ENCODE measurements at regions not wholly inside any gene's neighbourhood (a gene's known extent, or its start where the extent isn't known, plus 50 kb on each side); places are given as distances from the start of the nearest gene placed in this dataset.
"Not testable (repeated sequence)": the region's sequence is repeated elsewhere in the genome, so short reads cannot be mapped to it uniquely, and the experiment has no call there.

DNA sequence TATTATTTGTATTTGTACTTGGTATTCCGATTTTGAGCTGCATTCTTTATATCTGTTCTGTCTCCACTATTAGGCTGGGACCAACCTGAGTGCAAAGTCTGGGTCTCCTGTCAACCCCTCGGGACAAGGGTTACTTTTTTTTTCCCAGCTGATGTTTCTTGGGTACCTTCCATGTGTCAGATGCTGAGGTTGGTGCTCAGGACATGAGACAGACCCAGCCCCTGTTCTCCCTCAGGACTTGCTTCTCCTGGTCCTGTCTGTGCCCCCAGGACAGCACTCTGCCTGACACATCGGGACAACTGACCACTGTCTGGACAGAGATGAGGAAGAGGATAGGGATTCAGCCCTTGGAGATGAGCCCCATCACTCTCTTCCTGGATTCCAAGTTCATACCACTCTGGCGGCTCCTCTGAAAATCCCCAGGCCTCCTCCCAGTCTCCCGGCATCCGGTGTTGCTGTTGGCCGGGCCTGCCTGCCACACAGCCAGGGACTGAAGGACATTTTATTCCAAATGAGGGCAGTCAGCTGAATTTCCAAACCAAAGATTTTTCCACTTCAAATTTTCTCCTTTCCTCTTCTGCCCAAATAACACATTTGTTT, 55.6 kb upstream of the FMOD start:
- DNase-seq (ENCODE audit: extremely low read depth, low read depth): no peak
- no peak overlapping the region for H3K4me3 ChIP-seq (replicated peaks; ENCODE audit: low read depth, low read length)
- no peak for TF ChIP-seq CTCF (IDR thresholded peaks at IDR 0.05; ENCODE audit: low read depth, low read length, missing control alignments)

DNA sequence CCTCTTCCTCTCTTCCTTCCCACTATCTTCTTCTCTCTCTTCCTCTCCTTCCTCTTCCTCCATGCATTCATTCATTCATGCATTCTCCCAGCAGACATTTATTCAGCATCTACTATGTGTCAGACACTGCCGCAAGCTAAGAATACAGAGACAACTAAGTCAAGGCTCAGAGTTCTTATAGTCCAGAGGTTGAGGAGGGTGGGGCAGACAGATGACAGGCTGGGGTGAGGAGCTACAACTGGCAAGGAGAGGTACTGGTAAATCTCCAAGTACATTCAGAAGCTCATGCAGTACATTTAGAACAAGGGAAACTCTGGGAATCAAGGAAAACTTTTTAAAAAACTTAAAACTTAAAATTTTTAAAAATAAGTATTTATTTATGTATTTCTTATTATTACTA, 56.4 kb upstream of the FMOD start:
- H3K4me3 ChIP-seq (replicated peaks; ENCODE audit: low read depth, low read length): no peak overlapping the region
- TF ChIP-seq CTCF (IDR thresholded peaks at IDR 0.05; ENCODE audit: low read depth, low read length, missing control alignments): no peak
- no peak for DNase-seq (ENCODE audit: extremely low read depth, low read depth)

DNA sequence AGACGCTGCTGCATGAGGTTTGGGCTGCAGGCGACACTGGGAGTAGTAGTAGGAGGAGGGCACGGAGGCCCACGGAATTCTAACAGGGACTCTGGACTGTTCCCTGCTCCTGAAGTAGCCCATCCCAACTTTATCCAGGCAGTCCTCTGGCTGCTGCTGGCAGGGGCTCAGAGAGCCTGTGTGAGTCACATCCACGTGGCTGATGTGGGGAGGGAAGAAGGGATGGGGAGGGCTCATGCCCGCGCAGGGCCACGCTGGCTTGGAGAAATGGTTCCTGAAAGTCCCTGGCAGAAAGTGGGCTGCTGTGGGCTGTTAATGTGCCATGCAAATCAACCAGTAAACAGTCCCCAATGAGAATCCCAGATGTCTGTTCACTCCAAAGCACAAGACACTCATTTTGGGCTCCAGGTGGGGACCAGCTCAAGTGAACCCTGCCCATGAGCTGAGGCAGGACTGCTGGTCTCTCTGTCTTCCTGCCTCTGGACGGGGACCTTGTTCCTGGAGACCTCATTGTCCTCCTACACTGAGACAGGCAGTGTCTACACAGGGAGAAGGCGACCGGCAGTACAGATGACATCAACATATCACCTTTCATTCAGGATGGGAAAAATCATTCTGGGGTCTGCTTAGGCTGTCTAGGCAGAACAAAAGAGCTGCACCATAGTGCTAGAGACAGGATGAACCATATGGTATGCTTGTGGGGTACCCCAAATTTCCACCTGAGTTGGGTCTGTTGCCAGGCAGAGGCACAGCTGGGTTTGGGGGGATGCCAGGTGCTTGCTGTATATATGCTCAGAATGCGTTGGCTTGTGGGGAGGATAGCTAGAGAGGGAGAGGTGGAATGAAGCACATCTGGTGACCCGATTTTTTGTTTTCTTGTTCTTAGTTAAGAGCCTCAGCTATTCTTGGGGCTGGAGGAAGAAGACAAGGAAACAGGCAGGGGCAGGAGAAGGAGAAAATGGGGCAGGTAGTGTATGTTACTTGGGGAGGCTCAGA, 57.9 kb upstream of the FMOD start:
- peak; percentile 54 for DNase-seq (ENCODE audit: extremely low read depth, low read depth)
- TF ChIP-seq CTCF (IDR thresholded peaks at IDR 0.05; ENCODE audit: low read depth, low read length, missing control alignments): no peak
- no peak overlapping the region for H3K4me3 ChIP-seq (replicated peaks; ENCODE audit: low read depth, low read length)

- TF ChIP-seq CTCF (IDR thresholded peaks at IDR 0.05; ENCODE audit: low read depth, low read length, missing control alignments): no peak
- DNase-seq (ENCODE audit: extremely low read depth, low read depth): no peak
- no peak overlapping the region for H3K4me3 ChIP-seq (replicated peaks; ENCODE audit: low read depth, low read length)
Measured at GRCh38 chr1:203410182-203410900, 59.4 kb upstream of the FMOD start.

DNA sequence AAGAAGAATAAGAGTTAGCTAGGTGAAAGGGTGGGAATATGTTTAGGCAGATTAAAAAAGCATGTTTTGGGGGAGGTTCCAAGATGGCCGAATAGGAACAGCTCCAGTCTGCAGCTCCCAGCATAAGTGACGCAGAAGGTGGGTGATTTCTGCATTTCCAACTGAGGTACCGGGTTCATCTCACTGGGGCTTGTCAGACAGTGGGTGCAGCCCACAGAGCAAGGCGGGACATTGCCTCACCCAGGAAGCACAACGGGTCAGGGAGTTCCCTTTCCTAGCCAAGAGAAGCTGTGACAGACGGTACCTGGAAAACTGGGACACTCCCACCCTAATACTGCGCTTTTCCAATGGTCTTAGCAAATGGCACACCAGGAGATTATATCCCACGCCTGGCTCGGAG, 60.5 kb upstream of the FMOD start:
- not testable (repeated sequence) for DNase-seq (ENCODE audit: extremely low read depth, low read depth); H3K4me3 ChIP-seq (replicated peaks; ENCODE audit: low read depth, low read length)

GRCh38 chr1:203419558-203419957, 56.0 kb upstream of the PRELP start:
- TF ChIP-seq CTCF (IDR thresholded peaks at IDR 0.05; ENCODE audit: low read depth, low read length, missing control alignments): no peak
- H3K4me3 ChIP-seq (replicated peaks; ENCODE audit: low read depth, low read length): no peak overlapping the region
- DNase-seq (ENCODE audit: extremely low read depth, low read depth): no peak

- no peak overlapping the region for H3K4me3 ChIP-seq (replicated peaks; ENCODE audit: low read depth, low read length)
- no peak for DNase-seq (ENCODE audit: extremely low read depth, low read depth)
- TF ChIP-seq CTCF (IDR thresholded peaks at IDR 0.05; ENCODE audit: low read depth, low read length, missing control alignments): no peak
Measured at GRCh38 chr1:203420263-203420662, 55.3 kb upstream of the PRELP start.

Data from HFF-Myc (cell line).